ENCODE measurements at regions not wholly inside any gene's neighbourhood (a gene's known extent, or its start where the extent isn't known, plus 50 kb on each side); places are given as distances from the start of the nearest gene placed in this dataset.

DNA sequence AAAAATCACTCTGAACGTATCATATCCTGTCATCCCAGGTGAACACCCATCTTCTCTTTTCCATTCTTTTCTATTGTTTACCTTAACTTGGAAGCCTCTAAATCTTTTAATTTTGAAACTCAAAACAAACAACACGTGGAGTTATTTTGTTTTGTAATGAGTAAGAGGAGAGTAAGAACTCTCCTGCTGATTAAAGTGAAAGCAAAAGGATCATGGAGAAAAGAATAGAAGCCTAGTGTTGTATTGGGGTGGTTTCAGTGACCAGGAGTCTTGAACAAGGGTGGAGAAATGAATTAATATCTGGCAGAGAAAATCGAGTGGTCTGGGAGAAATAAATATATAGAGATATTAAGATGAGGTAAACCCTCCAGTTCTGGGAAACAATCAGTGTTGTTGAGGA, 237.4 kb upstream of the UGT8 start:
- H3K27ac ChIP-seq, result no peak overlapping the region
- TF ChIP-seq, protein P1, sequence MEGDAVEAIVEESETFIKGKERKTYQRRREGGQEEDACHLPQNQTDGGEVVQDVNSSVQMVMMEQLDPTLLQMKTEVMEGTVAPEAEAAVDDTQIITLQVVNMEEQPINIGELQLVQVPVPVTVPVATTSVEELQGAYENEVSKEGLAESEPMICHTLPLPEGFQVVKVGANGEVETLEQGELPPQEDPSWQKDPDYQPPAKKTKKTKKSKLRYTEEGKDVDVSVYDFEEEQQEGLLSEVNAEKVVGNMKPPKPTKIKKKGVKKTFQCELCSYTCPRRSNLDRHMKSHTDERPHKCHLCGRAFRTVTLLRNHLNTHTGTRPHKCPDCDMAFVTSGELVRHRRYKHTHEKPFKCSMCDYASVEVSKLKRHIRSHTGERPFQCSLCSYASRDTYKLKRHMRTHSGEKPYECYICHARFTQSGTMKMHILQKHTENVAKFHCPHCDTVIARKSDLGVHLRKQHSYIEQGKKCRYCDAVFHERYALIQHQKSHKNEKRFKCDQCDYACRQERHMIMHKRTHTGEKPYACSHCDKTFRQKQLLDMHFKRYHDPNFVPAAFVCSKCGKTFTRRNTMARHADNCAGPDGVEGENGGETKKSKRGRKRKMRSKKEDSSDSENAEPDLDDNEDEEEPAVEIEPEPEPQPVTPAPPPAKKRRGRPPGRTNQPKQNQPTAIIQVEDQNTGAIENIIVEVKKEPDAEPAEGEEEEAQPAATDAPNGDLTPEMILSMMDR (conservative IDR thresholded peaks at IDR 0.05), result no peak

DNA sequence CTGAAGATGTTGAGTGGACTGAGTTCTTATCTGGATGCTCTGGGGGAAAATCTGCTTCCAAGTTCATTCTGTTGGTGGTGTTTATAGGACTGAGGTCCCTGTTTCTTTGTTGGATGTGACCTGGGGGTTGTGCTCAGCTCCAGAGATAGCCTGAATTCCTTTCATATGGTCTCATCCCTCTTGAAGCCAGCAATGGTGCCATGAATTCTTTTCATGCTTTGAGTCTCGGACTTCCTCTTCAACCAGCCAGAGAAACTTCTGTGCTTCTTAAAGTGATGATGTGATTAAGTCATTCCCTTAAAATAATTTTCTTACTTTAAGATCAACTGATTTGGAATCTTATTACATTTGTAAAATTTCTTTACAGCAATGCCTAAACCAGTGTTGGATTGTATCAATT, 233.8 kb upstream of the UGT8 start:
- no peak overlapping the region for H3K27ac ChIP-seq
- TF ChIP-seq, protein P1 (conservative IDR thresholded peaks at IDR 0.05), result no peak

DNA sequence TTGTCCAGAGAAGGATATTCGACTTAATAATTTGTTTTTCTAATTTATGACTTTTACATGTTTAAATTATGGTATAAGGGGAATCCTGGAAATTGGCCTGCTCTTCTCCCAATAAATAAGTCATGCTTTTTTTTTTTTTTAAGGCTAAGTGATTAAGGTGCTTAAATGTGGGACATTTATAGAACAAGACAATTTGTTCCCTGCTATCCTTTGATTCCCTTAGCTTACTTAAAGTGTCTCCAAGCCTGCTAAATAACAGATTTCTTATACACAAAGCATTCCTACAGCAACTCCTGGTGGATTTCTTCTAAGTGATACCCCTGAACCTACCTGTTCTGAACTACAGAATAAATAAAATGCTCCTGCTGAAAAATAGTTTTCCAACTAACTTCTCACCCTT, 233.0 kb upstream of the UGT8 start:
- TF ChIP-seq, protein P1 (conservative IDR thresholded peaks at IDR 0.05), result no peak
- no peak overlapping the region for H3K27ac ChIP-seq

GRCh38 chr4:114366368-114366767, 232.2 kb upstream of the UGT8 start:
- no peak overlapping the region for H3K27ac ChIP-seq
- TF ChIP-seq, protein P1 (conservative IDR thresholded peaks at IDR 0.05), result no peak

- no peak overlapping the region for H3K27ac ChIP-seq
- TF ChIP-seq, protein P1 (conservative IDR thresholded peaks at IDR 0.05), result no peak
These were observed 229.9 kb upstream of the UGT8 start for GRCh38 chr4:114368751-114369150.

DNA sequence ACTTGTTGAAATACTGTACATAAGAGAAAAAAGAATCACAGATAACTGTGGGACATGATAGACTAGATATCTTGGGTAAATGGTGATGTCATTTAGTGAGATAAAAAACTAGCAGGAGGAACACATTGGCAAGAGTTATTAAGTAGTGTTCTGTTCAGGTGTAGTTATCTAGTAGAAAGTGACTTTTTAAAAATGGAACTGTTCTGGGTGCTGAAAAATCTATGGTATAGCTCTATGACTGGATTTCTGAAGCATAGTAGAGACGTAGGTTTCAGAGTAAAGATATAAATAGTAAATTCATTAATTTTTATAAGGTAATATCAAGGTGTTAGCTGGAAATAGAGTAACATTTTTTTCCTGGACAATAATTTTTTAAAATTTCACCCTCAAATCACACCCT, 225.1 kb upstream of the UGT8 start:
- no peak overlapping the region for H3K27ac ChIP-seq
- TF ChIP-seq, protein P1 (conservative IDR thresholded peaks at IDR 0.05), result no peak

GRCh38 chr4:114378305-114378903, 220.2 kb upstream of the UGT8 start:
- H3K27ac ChIP-seq, result peak overlapping the region; percentile 50; the same call in 1 of the 2 replicates
- TF ChIP-seq, protein P1 (conservative IDR thresholded peaks at IDR 0.05), result peak; percentile 88

All from VCaP (cell line).